OCI-M1 (cell line): ENCODE measurements at regions not wholly inside any gene's neighbourhood (a gene's known extent, or its start where the extent isn't known, plus 50 kb on each side); places are given as distances from the start of the nearest gene placed in this dataset.
"Not testable (repeated sequence)": the region's sequence is repeated elsewhere in the genome, so short reads cannot be mapped to it uniquely, and the experiment has no call there.

Source experiments
- DNase-seq: peaks from one replicate; lab custom pipeline; 2025; lab: John Stamatoyannopoulos, UW

DNA sequence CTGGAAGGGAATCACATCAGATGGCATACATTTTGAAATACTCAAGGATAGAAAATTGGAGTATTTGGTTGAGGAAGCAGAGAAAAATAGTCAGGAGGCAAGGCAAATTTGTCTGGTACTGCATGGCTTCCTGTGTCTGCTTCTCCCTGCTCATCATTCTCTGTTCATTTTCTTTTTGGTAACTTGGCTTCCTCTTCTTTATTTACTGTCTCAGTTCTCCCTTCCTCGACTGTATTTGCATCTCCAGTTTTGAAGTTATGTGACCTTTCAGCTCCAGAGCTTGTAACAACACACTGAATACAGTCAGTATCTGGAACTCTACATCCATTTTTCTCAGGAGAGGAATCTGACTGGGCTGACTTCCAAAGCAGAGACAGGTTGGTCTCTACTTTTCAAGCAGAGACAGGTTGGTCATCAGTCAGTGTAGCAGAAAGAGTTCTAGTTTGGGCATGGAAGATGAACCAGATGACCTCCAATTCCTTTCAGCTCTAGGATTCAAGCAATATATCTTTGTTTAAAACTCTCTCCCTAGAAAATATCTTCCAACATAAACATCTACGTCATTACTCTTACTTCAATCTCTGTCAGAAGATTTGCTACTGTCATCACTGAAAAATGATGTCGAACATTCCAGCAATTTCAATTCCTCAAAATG, 571.2 kb downstream of the ADGRL2 start:
- no peak for DNase-seq

DNA sequence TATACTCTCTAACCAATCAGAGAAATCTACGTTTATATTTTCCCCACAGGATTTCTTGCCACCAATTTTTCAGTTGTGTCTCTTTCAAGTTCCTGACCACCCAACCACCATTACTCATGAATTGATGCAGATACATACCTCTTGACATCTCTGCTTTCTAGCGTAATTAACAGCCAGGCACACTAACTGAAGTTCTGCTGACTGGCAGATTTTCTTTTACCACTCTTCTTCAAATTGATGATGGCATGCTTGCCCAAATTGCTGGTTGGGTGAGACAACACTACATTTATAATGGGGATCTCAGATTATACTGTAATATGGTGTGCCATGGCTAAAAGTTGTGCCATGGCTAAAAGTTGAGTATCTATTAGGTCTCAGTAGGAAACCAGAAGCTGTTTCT, 566.7 kb downstream of the ADGRL2 start:
- DNase-seq: no peak

DNA sequence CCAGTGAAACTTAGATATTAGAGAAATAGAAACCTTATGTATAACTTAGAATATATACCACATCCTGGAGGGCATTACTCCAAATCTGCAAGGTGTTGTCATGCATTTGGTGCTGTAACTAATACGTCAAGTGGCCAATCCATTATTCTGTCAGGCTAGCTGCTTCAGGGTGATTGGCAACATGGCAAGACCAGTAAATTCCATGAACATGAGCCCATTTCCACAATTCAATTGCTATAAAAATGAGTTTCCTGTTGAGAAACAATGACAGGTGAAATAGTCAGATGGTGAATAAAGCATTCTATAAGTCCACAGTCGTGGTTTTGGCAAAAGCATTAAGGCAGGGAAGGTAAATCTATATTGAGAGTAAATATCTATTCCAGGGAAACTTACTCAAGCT, 566.0 kb downstream of the ADGRL2 start:
- no peak for DNase-seq

DNA sequence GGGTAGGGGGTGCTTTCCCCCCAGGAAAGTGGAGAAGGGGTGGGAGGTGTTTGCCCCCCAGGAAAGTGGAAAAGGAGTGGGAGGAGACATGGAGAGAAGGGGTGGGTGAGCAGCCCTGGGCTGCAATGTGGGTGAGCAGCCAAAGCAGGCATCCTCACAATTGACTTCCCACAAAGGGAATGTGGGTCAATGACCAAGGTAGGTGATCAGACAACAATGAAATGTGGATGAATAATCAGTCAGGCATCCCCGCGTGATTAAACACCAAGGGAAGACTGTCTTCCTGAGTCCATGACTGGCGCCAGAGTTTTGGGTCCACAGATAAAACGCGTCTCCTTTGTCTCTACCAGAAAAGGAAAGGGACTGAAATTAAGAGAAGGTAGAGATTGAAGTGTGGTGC, 558.8 kb downstream of the ADGRL2 start:
- not testable (repeated sequence) for DNase-seq

DNA sequence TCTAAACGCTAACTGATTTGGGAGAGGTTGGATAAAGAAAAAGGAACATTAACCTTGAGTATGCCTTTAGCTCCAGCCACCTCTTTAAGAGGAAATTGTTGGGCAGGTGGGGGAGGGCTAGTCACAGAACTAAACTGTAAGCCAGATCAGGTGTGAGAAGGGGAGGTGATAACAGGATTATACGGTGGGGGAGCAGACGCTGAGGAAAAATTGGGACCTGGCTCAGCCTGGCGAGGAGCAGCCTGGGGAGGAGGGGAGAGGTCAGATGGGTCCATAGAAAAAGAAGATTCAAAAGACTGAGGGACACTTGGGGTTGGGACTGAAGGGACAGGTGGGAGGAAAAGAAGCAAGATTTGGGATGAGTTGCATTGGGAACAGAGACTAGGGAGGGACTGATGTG, 558.0 kb downstream of the ADGRL2 start:
- not testable (repeated sequence) for DNase-seq

DNA sequence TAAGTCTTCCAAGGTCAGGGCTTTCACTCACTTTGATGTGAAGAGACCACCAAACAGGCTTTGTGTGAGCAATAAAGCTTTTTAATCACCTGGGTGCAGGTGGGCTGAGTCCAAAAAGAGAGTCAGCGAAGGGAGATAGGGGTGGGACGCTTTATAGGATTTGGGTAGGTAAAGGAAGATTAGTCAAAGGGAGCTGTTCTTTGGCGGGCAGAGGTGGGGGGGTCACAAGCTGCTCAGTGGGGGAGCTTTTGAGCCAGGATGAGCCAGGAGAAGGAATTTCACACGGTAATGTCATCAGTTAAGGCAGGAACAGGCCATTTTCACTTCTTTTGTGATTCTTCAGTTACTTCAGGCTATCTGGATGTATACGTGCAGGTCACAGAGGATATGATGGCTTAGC, 553.8 kb downstream of the ADGRL2 start:
- not testable (repeated sequence) for DNase-seq

DNA sequence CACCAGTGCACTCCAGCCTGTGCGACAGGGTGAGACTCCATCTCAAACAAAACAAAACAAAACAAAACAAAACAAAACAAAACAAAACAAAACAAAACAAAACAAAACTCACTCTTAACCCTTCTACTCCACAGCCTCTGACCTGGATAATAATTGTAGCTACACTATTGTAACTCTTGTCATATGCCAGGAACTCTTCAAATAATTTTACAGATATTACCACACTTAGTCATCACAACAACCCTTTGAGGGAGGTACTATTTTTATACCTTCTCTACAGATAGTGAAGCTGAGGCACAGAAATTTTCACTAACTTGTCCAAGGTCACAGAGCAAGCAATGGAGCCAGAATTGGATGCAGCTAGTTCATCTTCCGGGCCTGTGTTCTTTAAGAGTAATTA, 547.8 kb downstream of the ADGRL2 start:
- no peak for DNase-seq

DNA sequence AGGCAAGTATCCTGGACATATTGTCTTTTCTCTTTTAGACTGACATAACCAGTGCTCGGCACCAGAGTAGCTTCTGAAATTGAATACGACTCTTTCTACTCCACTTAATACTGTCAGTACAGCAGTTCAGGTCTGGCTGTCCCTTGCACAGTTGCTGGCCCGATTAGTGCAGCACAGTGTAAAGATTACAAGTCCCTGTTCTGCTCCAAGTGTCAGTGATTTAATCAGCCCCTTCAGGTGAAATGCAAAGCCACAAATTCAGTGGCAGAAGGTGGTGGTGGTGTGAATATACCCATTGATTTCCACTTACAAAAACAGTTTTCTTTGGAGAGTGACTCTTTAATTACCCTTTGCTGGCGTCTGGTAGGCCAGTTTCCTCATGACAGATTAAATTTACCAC, 545.4 kb downstream of the ADGRL2 start:
- DNase-seq: peak; percentile 46

DNA sequence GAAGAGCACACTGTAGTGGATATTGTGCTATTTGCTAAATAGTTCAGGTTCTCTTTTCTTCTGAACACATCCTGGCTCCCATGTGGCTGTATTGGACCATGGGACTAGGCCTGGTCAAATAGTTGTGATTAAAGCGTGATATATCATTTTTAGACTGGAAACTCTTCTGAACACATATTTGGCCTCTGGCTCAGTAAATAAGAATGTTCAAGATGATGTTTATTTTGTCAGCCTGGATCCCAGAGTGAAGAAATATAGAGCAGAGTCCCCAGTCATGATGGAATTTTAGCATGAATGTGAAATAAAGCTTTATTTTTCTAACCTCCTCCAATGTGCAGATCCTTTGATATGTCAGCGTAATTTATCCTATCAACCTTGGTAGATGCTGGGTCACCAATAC, 542.6 kb downstream of the ADGRL2 start:
- no peak for DNase-seq

DNA sequence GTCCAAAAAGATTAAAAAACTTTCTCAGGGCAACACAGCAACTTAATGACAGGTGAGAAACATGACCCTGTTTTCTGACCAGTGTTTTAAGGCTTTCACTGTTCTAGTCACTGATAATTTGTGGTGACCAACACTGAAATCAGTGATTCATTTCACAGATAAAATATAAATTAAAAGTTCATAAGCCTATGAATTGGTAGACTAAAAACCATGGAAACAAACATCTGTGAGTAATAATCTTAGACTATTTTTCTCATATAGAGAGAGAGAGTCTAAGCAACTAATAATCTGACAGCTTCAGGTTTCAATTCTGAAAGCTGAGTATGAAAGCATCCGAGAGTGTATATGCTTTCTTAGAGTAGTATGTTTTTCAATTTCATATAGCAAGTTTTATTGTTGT, 536.9 kb downstream of the ADGRL2 start:
- no peak for DNase-seq

DNA sequence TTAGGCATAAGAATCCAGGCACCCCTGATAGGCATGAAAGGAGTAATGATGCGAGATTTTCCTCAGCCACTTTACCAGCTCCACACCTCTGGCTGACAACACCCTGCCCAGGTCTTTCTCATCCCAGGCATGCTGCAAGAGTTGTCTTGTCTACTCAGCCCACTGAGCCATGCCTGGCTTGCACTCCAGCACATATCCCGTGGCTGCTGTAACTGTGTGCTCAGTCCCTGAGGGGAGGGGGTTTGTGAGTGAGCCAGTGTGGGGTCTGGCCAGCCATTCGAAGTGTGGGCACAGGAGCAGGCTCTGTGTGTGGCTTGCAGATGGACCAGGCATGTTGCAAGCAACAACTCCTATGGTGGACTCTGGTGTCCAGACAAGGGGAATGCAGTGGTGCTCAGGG, 529.6 kb downstream of the ADGRL2 start:
- no peak for DNase-seq

DNA sequence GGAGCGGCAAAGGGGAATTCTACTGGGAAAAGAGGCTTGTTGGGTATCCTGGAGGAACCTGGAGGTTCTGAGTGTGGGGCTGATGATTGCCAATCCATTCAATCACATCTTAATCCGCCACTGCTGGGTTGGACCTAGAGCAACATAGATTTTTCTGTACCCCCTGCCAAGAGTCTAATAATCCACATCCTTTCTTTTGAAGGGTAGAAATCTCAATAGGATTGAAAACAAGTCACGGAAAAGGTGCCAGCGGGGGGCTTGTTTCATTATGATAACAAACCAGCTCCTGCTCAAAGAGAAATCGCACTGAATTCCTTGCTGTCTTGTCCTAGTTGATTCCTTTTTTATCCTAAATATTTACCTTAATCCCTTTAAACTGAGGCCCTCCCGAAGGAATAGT, 528.5 kb downstream of the ADGRL2 start:
- no peak for DNase-seq

DNA sequence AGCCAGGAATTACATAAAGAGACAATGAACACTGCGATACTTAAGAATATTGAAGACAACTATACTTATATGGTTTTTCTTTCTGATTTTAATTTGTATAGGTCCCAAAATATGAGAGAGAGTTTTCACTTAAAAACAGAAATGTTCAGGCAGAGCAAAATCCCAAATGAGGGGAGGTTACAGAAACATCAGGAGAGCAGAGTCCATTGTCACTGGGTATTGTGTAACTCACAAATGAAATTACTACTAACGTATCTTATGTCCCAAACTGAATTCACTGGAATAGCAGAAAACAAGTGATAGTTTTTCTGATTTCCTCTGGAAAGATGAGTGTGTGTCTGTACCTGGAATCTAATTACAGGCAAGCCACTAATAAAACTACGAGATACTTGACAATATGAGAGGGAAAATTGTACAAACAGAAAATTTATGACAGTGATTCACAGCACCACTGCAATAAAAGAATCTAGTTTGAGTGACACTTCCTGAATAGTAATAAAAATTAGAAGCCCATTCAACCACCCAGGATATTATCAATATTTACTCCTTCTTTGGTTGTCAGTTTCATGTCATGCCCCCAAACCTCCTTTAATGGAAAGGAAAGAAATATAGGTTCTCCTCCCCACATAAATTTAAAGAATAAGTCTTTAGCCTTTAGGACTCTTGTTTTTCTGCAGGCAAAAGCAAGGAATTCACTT, 522.6 kb downstream of the ADGRL2 start:
- DNase-seq: no peak

DNA sequence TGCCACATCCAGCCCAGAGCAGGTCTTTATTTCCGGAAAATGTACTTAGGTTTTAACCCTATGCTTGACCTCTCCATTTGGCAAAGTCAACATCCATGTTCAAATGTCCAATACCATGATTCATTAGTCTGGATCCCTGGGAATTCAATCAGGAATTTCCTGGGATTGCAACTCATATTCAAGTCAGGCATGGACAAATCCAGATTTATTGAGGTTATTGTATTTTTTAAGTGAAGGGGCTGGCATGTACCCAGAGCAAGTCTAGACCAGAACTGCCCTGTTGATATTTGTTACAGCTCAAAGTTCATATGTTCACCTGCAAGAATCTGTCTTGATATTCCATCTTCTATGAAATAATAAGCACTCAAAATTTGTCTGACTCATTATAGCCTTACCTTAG, 521.1 kb downstream of the ADGRL2 start:
- no peak for DNase-seq

DNA sequence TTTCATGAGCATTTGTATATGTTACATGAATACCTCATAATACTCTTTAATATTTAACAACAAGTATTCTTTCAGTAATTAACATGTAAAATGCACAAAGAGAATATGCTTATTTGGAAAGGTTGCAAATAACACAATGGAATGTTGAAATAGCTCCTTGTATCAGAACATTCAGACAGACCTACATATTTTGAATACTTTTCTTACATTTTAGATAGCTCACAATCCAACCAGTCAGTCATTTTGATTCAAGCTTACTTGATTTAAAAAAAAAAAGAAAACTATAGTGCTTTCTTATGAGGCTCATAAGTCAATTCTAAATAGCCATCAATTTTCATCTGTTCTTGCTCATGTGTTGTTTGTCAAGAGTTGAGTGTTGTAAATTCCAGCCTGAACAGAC, 518.8 kb downstream of the ADGRL2 start:
- no peak for DNase-seq

DNA sequence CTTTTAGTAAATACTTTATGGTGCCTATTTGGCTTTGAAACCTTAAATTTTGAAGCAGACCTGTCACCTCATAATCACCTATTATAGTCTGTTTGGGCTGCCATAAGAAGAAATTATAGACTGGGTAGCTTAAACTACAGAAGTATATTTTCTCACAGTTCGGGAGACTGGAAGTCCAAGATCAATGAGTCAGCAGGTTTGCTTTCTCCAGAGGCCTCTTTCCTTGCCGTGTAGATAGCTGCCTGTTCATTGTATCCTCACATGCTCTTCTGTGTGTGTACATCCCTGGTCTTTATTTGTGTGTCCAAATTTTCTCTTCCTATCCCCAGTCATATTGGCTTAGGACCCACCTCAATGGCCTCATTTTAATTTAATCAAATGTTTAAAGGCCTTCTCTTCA, 518.2 kb downstream of the ADGRL2 start:
- peak; percentile 20 for DNase-seq

DNA sequence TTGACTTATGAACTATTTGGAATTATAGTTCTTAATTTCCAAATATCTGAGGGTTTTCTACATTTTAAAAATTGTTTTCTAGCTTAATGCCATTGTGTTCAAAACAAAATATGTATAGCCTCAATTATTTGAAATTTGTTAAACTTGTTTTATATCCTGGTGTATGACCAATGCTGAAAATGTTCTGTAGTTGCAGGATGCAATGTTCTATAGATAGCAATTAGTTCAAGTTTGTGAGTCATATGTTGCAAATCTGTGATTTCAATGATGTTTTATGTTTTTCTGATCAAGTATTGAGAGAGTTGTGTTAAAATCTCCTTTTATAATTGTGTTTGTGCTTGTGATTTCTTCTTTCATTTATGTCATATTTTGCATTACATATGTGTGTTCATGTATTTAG, 517.5 kb downstream of the ADGRL2 start:
- no peak for DNase-seq

DNA sequence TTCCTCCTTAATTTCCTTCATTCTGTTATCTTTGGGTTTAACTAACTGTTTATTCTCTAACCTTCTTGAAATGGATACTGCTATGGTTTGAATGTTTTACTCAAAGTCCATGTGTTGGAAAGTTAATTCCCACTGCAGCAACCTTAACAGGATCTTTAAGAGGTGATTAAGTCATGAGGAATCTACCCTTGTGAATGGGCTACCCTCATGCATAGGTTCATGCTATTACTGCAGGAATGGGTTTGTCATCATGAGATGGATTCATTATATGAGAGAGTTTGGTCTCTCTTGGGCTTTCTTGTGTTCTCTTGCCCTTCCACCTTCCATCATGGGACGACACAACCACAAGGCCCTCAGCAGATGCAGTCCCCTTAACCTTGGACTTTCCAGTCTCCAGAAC, 516.9 kb downstream of the ADGRL2 start:
- DNase-seq: no peak

DNA sequence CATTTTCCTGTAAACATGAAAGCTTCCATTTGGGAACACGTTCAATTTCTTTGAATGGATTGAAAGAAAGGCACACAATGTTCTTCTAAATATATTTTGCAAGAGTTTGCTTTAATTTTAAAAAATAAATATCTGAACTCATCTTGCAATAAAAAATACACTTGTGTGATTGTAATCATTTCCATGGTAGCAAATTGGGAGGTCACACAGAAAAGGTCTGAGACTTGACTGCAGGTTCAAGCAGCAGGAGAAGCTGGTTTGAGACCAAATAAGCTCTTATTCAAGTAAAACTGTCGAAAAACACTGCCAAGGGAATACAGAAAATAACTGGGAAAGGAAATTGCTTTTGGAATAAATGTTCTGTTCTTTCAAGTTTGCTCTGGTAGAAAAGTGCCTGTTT, 498.9 kb downstream of the ADGRL2 start:
- no peak for DNase-seq

DNA sequence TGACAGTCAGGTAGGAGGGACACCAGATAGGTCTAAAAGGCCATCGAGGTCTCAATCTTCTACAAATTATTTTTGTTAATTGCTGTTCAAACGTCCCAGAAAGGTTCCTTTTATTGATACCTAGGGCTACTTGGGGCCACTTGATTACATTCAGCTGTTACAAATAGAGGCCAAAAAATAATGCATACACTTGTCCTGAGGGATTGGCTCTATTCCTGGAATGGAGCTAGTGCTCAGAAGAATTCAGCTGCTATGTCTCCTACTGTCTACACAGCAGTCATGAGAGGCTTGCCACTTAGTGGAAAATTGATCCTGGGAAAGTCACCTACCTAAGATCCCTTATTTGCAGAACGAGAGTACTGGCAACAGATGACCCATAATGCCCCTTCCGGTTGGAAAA, 498.3 kb downstream of the ADGRL2 start:
- DNase-seq: no peak

DNA sequence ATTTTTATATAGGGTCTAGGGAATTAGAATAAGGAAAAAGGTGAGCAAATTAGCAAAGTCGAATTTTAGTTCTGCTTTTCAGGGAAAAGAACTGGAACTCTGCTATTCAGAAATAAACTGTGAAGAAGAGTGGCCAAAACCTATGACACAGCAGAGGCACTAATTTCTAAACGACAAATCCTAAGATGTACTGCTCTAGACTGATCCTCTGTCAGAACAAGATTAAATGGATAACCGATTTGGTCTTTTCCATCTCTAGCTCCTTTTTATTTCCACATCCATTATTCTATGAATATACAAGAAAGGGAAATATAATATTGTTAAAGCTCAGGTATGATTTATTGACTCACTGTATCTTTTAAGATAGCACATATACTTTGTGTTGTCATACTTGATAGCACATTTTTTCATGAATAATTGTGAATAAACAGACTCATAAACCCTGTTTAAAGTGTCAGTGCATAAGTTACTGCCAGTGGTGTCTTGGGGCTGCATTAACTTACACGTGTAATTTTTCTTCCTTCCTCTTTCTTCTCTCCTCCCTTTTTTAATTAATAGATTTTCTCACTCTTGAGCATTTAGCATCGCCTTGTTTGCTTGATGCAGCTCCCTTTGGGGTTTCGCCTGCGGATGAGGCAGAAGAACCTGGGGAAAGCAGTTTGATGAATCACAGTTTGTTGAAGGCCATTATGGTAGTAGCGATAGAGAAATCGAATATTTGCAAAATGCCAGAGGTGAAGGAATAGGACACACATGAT, 496.6 kb downstream of the ADGRL2 start:
- DNase-seq: no peak

DNA sequence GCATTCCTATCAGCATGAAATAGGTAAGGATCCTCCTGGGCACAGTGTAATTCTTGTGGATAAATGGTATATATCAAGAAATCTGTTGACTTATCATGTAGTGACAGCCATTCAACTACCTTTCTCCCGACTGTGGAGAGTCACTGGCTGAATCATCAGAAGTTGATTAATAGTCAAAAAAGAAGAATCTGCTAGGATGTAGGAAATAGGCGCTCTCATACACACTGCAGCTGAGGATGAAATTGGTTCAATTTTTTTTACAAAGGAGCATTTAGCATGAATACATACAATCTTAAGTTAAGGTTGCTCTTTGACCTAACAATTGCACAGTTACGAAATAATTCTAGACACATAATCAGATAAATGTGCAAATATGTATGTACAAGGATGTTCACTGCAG, 486.8 kb downstream of the ADGRL2 start:
- no peak for DNase-seq

DNA sequence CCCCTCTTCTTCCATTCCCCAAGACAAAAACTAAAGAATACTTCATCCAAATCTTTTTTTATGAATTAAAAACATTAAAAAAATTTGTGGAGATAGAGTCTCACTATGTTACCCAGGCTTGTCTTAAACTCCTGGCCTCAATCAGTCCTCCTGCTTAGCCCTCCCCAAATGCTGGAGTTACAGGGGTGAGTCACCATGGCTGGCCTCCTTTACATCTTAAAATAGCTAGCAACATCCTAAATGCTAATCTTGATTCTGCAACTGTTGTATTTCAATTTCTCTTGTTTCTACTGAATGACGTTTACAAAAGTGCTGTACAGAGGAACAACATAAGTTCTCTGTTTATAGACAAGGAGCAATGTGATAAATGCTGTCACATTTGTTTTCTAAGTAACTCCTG, 483.5 kb downstream of the ADGRL2 start:
- peak; percentile 8 for DNase-seq
